Fibroblast of skin of abdomen (primary cell): ENCODE measurements at regions not wholly inside any gene's neighbourhood (a gene's known extent, or its start where the extent isn't known, plus 50 kb on each side); places are given as distances from the start of the nearest gene placed in this dataset.

Source experiments
- DNase-seq: peaks from one replicate; pipeline ENCODE4 v3.0.0-alpha.2; 2013

GRCh38 chr6:164208371-164208770 lies 793.9 kb downstream of the QKI start:
- peak; percentile 6 for DNase-seq

DNA sequence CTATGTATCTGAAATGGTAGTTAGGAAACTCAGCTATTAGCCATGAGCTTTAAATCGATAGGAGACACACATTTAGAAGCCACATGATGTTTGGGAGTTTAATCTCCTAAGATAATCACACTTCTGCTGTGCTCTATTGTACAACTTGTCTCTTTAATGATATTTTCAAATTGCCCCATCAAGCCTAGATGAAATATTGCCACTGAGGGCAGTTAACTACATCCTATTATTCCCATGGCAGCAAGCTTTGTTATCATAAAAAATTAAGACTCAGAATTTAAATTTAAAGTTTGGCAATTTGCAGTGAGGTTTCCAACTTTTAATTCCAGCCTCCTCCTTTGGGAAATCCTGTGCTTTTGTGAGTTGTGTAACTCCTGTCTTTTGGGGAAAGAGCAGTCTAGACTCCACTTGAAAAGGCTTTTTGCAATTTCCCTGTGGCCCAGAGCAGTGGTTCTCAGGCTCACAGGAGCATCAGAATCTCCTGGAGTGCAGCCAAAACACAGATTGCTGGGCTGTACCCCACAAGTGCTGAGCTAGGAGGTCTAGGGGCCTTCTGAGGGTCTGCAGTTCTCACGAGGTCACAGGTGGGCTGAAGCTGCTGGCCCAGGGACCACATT lies 792.4 kb downstream of the QKI start:
- DNase-seq: no peak

- DNase-seq: peak; percentile 10
Observed at GRCh38 chr6:164200071-164200470, 785.6 kb downstream of the QKI start.

DNA sequence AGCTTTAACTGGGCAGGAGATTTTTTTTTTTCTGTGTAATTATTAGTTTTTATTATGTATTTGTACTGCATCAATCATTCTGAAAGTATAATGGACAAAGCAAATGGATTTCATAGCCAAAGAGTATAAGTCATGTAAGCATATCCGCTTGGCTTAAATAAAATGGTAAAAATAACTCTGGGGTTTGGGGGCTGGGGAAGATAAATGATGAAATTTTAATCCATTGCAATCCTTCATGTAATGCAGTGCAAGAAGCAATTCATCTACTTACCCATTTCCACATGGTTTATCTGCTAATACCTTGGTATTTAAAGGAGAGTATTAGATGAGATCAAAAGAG lies 781.4 kb downstream of the QKI start:
- peak; percentile 4 for DNase-seq

GRCh38 chr6:164195278-164195941 lies 780.9 kb downstream of the QKI start:
- no peak for DNase-seq

GRCh38 chr6:164188861-164189260 lies 774.3 kb downstream of the QKI start:
- no peak for DNase-seq

GRCh38 chr6:164185471-164185871 lies 771.0 kb downstream of the QKI start:
- no peak for DNase-seq

DNA sequence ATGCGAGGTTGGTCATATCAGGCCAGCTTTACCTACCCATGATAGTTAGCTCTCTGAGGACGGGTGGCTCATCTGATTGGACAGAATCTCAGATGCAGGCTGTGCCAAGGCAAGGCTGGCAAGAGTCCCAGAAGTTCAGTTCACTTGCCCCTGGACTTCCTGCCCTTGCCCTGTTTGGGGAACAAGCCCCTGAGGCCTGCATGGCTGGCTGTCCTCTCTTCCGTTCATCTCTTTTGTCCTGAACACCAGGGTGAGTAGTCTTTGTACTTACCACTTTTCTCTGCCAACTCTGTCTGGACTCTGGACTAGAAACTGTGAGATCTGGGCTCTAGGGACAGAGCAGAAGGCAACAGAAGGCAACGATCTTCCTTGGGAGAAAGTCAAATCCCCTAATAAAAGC lies 769.9 kb downstream of the QKI start:
- DNase-seq: no peak

- no peak for DNase-seq
Observed at GRCh38 chr6:164183556-164184123, 769.1 kb downstream of the QKI start.

- DNase-seq: no peak
Observed at GRCh38 chr6:164178679-164179332, 764.3 kb downstream of the QKI start.

GRCh38 chr6:164169355-164169754 lies 754.8 kb downstream of the QKI start:
- no peak for DNase-seq

DNA sequence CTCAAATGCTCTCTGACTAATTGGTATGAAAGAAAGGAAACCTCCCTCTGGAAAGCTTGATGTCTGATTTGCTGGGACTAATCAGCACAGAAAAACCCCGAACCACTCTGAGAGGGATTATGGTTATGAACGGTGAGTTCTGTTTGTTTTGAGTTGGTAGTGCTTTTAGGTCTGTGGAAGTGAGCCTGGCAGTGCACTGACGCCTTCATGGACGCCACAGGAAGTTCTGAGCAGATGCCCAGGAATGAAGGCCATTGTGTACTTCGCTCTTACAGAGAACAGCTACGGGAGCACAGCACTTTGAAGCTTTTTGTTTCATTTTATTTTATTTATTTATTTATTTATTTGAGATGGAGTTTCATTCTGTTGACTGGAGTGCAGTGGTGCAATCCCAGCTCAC lies 754.1 kb downstream of the QKI start:
- DNase-seq: no peak

GRCh38 chr6:164167873-164168405 lies 753.4 kb downstream of the QKI start:
- no peak for DNase-seq

DNA sequence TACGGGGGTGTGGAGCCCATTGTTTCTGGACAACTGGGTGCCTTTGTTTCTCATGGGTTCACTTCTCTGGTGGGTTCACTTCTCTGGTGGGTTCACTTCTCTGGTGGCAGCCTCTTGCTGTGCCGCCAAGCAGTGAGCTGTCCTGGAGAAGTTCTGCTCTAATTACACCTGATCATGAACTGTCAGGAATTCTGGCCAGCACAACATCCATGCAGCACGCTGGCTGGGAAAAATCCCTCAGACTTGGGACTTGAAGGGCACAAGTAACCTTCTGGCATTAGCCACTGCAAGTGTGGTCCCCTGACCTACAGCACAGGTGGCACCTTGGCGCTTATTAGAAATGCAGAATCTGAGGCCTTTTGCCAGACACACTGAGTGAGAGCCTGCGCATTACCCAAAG lies 752.5 kb downstream of the QKI start:
- DNase-seq: no peak

DNA sequence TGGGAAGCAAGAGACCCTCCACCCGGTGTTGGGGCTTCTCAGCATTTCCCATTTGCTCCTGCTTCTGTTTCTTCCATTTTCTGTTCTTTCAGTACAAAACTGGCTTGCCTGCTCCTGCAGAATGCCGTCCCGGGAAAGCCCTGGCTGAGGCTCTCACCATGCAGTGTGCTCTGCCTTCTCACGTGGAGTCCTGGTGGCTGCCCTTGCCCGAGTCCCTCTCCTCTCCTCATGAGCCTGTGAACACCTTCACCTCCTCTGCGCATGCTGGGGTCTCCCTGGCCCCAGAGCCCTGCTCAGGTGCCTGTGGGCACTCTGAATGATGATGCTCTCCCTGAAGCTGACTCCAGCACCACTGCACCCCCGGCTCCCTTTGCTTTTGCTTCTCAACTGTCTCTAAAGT lies 752.0 kb downstream of the QKI start:
- DNase-seq: no peak

DNA sequence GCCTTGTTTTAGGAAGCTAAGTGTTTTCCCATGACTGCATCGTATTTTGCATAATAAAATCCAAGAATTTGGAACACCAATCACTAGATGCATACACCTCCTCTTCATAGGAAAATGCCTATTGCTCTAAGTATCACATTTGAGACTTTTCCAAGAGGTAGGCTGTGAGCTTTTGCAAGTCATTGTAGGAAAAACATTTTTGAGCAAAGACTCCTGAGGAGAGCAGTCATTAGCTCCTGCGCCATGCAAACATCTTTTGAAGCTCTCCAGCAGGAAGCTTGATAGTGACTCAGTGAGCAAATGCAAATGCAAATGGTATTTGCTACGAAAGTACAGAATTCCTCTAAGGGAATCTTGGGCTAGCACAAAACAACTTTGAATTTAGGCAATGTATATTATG lies 750.4 kb downstream of the QKI start:
- peak; percentile 2 for DNase-seq

DNA sequence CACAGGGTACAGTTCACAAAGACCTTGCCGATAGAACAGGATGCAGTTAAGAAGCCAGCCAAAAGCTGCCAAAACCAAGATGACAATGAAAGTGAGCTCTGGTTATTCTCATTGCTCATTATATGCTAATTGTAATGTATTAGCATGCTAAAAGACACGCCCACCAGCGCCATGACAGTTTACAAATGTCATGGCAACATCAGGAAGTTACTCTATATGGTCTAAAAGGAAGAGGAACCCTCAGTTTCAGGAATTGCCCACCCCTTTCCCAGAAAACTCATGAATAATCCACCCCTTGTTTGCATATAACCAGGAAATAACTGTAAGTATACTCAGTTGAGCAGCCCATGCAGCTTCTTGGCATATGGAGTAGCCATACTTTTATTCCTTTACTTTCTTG lies 748.7 kb downstream of the QKI start:
- DNase-seq: no peak

DNA sequence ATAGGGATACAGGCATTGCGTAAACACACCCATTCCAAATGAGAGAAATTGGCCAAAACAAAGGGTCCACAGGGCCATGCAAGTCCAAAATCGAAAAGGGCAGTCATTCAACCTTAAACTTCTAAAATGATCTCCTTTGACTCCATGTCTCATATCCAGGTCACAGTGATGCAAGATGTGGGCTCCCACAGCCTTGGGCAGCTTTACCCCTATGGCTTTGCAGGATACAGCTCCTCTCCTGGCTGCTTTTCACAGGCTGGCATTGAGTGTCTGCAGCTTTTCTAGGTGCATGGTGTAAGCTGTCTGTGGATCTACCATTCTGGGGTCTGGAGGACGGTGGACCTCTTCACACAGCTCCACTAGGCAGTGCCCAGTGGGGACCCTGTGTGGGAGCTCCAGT lies 744.5 kb downstream of the QKI start:
- DNase-seq: no peak

- DNase-seq: no peak
Observed at GRCh38 chr6:164154588-164154987, 740.1 kb downstream of the QKI start.

DNA sequence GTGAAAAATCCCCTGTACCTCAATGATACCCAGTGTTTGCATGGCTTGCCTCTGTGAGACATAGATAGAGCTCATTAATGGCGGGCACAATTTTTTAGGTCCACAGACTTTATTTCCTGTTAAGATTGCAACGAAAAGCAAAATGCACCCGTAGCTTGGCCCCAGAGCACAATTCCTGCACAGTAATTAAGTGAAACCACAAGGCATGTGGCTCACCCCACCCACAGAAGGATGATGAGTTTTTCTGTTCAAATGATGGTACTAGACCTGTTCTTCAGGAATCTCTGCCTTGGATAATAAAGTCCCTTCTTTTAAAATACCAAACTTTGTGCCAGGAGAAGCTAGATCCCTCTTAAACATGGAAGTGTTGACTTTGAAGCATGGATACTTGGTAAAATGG lies 738.1 kb downstream of the QKI start:
- no peak for DNase-seq

- DNase-seq: no peak
Observed at GRCh38 chr6:164151161-164152120, 736.9 kb downstream of the QKI start.

DNA sequence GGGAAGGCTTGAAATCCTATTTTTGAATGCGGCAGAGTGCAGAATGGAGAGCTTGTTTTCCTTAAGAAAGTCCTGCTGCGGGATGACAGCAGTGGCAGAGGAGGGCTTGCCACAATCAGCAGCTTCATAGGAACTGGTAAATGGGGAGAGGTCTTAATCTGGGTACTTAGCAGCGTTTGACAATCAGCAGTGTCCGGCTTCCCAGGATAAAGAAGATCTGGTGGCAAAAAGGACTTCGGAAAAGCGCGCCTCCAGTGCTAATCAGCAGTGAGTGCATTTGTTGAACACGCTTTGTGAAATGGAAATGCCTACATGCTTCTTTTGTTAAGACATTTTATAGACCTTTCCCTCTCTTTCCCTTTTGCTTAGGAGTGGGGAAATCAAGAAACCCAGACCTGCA lies 735.7 kb downstream of the QKI start:
- no peak for DNase-seq

DNA sequence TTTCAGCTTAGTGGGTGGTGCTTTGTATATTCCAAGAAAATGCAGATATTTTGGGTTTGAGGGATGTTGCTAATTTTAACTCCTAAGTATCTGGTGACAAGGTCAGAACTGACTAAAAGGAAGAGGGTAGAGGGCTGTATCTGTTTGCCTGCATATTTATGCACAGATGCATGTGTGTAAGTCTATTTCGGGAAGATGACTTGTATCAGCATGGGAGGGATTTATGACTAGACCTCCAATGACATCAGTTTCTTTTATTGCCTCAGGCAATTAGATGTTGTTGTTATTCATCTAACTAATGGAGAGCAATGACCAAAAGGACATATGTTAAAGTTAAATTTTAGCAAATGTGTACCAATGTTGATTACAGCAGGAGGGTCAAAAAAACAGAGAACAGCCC lies 734.3 kb downstream of the QKI start:
- peak; percentile 17 for DNase-seq
